C4-2B (cell line): ENCODE measurements at regions not wholly inside any gene's neighbourhood (a gene's known extent, or its start where the extent isn't known, plus 50 kb on each side); places are given as distances from the start of the nearest gene placed in this dataset.
"Not testable (repeated sequence)": the region's sequence is repeated elsewhere in the genome, so short reads cannot be mapped to it uniquely, and the experiment has no call there.

Source experiments
- H3K27ac ChIP-seq: fragments of 450-650 bp; 2 replicates; pipeline ENCODE4 v1.5.1; 2017
- ZFX ChIP-seq: fragments of 450-650 bp; IDR thresholded peaks from 2 replicates; pipeline ENCODE4 v1.6.1; 2017
- TF ChIP-seq, protein P1 (sequence below): fragments of 450-650 bp; conservative IDR thresholded peaks from 2 replicates; pipeline ENCODE4 v1.5.1; 2017; ENCODE audit warnings: mild to moderate bottlenecking

DNA sequence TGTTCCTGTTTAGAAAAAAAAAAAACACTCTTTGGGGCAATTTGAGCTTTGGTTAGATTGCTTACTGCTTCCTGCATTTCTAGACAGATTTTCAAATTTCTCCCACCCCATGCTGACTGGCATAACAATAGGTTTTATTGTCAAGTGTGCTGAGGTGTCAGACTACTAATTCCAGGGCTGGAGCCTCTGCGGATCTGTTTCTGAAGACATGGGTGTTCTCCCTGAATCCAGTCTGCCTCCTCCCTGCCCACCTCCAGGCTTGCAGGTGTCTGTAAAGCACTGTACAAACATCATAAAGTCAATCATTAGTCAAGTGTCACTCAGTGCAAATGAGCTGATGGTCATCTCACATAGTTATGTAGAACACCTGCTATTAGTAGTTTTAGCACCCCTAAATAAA is 292.4 kb downstream of the GATA3 start:
- no peak overlapping the region for H3K27ac ChIP-seq
- TF ChIP-seq, protein P1, sequence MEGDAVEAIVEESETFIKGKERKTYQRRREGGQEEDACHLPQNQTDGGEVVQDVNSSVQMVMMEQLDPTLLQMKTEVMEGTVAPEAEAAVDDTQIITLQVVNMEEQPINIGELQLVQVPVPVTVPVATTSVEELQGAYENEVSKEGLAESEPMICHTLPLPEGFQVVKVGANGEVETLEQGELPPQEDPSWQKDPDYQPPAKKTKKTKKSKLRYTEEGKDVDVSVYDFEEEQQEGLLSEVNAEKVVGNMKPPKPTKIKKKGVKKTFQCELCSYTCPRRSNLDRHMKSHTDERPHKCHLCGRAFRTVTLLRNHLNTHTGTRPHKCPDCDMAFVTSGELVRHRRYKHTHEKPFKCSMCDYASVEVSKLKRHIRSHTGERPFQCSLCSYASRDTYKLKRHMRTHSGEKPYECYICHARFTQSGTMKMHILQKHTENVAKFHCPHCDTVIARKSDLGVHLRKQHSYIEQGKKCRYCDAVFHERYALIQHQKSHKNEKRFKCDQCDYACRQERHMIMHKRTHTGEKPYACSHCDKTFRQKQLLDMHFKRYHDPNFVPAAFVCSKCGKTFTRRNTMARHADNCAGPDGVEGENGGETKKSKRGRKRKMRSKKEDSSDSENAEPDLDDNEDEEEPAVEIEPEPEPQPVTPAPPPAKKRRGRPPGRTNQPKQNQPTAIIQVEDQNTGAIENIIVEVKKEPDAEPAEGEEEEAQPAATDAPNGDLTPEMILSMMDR = no peak
- TF ChIP-seq ZFX = no peak

DNA sequence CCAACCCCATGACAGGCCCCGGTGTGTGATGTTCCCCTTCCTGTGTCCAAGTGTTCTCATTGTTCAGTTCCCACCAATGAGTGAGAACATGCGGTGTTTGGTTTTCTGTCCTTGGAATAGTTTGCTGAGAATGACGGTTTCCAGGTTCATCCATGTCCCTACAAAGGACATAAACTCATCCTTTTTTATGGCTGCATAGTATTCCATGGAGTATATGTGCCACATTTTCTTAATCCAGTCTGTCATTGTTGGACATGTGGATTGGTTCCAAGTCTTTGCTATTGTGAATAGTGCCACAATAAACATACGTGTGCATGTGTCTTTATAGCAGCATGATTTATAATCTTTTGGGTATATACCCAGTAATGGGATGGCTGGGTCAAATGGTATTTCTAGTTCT is 293.1 kb downstream of the GATA3 start:
- H3K27ac ChIP-seq = not testable (repeated sequence)

DNA sequence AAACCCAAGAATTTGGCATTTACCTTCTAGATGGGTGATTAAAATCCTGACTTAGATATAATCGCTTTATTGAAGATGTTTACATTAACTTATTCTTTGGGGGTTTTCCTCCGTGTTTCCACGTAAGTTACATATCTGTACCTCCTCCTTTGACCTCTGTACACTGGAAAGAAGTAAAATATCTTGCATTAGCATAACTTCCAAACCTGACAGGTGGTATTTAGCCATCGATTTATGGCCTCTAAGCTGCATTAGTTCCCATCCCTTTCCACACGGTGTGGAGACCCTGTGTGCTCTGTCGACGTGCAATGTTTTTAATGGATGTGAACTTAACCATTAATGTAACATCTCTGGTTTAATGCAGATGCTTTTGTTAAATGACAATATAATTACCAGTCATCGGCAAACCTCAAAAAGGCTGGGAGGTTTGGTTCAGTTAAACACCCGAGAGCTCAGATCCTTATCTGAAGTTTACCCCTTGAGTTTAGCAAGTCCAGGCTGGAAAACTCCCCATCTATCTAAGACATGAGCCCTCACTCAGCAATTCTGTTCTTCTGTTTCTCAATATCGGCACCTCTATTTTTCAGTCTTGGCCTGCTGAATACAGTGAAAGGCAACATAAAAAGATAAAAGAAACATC is 295.2 kb downstream of the GATA3 start:
- H3K27ac ChIP-seq = no peak overlapping the region
- no peak for TF ChIP-seq ZFX
- TF ChIP-seq, protein P1 = no peak

DNA sequence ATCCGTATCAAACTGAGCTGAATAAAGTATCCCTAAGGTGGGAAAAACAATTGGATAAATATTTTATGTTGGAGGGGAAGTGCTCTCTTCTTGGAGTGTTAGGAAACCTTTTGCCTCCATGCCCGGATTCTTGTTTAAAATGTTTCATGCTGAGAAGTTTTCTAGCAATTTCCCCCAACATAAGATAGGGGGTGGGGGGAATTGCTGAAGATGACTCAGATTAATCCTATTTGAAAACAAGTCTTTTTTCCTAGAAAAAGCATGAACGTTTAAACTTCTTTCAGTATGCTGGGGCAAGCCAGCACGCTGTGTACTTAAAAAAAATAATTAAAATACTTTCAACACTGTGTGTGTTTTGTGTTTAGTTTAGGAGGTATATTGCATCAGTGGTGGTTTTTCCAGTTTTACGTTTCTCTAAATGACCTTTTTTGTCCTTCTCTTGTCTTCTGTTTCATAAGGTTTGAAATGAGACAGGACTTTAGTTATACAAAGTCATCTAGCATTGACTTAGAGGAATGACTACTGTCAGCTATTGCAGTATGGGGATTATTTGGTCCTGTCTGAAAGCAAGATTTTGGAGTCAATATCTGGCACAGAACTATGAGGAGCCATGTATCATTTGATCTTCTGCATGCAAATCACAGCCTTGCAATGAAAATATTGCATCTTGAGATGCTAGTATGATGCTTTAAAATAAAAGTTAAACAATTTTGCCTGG is 295.9 kb downstream of the GATA3 start:
- H3K27ac ChIP-seq = no peak overlapping the region
- TF ChIP-seq, protein P1 = no peak
- no peak for TF ChIP-seq ZFX

DNA sequence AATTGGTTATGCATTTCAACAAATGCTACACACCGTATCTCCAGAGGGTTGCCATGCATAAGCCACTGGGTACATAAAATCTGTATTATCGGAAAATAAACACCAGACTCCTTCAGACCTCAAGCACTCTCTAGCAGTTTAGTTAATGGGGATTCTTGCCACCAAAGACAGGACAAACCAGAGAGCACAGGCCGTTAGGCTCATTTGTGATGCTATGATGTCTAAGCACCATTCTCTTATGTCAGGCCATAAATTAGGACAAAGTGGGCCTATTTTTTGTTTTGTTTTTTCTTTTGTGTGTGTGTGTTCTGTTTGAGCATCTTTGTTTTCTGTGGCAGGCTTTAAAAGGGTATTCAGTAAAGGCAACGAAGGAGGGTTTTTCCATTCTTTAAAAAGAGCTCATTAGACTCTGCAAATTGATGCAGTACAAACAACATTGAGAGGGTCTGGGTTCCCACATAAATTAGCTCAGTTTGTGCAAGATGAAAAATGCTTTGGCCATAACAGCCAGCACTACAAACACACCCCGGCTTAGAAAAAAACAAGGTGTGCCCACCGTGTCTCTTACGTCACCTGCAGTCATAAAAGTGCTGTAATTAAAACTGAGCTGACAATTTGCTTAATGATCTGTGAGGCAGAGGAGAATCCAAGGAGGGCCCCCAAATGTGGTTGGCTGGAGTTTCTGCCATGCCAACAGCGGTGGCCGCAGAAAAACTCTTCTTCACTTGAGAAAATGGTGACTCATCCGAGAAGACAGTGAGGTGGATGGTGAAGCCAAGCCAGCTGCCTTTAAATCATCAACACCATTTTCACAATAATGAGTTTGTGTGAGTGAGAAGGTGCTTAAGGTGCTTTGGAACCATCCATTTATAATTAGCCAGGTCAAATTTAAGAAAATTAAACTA is 297.9 kb downstream of the GATA3 start:
- no peak overlapping the region for H3K27ac ChIP-seq

DNA sequence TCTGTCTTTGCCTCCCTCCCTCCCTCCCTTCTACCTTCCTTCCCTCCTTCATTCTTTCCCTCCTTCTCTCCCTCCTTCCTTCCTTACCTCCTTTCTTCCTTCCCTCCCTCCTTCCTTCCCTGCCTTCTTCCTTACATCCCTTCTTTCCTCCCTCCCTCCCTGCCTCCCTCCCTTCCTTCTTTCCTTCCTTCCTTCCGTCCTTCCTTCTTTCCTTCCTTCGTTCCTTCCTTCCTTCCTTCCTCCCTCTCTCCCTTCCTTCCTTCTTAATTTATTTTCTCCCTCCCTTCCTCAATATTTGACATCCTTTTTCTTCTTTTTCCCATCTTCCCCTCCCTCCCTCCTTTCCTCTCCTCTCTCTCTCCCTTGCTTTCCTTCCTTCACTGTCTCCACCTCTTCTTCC is 301.8 kb downstream of the GATA3 start:
- no peak for TF ChIP-seq ZFX
- TF ChIP-seq, protein P1 = no peak

More for the DNA sequence above, 297.9 kb downstream of the GATA3 start:
- TF ChIP-seq ZFX = no peak
- TF ChIP-seq, protein P1 = no peak

DNA sequence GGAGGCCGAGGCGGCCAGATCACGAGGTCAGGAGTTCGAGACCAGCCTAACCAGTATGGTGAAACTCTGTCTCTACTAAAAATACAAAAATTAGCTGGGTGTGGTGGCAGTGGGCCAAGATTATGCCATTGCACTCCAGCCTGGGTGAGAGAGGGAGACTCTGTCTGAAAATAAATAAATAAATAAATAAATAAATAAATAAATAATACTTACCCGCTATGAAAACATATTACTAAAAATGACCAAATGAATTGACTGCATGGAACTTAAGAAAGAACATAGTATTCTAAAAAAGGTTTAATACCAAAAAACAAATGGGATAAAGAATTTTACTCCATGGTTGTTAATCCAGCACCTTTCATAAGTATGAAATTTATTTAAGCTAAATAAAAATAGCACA is 305.0 kb downstream of the GATA3 start:
- no peak overlapping the region for H3K27ac ChIP-seq
- TF ChIP-seq ZFX = no peak
- TF ChIP-seq, protein P1 = no peak

More for the DNA sequence above, 301.8 kb downstream of the GATA3 start:
- no peak overlapping the region for H3K27ac ChIP-seq
